ENCODE measurements at regions not wholly inside any gene's neighbourhood (a gene's known extent, or its start where the extent isn't known, plus 50 kb on each side); places are given as distances from the start of the nearest gene placed in this dataset.

GRCh38 chr5:92906798-92907376 lies 674.1 kb downstream of the NR2F1-AS1 start:
- Histone ChIP-seq H3K4me3 (replicated peaks; ENCODE audit: insufficient read depth, low read length) (no peak overlapping the region), H3K27ac (replicated peaks) (no peak overlapping the region), H3K27me3 (ENCODE audit: insufficient read depth, poor library complexity, severe bottlenecking) (no peaks in the 10 kb centered on the region)
- DNase-seq (ENCODE audit: low read depth in 1 of 2, low spot score in 1 of 2): no peak
- TF ChIP-seq GABPA (IDR thresholded peaks at IDR 0.05; ENCODE audit: low read depth): no peak
- TF ChIP-seq SPI1 (IDR thresholded peaks at IDR 0.05; ENCODE audit: borderline replicate concordance, low read depth): no peak
- TF ChIP-seq, protein P1, sequence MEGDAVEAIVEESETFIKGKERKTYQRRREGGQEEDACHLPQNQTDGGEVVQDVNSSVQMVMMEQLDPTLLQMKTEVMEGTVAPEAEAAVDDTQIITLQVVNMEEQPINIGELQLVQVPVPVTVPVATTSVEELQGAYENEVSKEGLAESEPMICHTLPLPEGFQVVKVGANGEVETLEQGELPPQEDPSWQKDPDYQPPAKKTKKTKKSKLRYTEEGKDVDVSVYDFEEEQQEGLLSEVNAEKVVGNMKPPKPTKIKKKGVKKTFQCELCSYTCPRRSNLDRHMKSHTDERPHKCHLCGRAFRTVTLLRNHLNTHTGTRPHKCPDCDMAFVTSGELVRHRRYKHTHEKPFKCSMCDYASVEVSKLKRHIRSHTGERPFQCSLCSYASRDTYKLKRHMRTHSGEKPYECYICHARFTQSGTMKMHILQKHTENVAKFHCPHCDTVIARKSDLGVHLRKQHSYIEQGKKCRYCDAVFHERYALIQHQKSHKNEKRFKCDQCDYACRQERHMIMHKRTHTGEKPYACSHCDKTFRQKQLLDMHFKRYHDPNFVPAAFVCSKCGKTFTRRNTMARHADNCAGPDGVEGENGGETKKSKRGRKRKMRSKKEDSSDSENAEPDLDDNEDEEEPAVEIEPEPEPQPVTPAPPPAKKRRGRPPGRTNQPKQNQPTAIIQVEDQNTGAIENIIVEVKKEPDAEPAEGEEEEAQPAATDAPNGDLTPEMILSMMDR (IDR thresholded peaks at IDR 0.05; ENCODE audit: insufficient read depth, low read length): no peak
- no peak for TF ChIP-seq POLR2AphosphoS5 (IDR thresholded peaks at IDR 0.05; ENCODE audit: low read depth)
- TF ChIP-seq REST (IDR thresholded peaks at IDR 0.05; ENCODE audit: insufficient replicate concordance, low read depth): no peak

DNA sequence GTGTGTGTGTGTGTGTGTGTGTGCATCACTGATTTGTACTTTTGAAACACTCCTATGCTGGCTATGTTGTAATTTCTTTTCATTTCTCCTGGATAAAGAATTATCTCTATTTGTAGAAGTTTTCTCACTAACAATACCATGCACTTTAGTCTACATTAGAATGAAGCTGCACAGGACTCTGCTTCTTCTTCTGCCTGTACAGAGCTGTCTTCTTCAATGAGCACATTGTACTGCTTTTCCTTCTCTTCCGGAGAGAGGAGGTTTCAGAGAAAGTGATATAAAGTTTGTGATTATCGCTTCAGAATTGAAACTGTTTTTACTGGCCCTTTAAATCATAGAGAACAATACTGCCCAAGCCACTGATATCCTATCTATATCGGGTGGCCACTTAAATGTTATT lies 677.0 kb downstream of the NR2F1-AS1 start:
- no peak overlapping the region for H3K27ac ChIP-seq (replicated peaks)
- no peaks in the 10 kb centered on the region for H3K27me3 ChIP-seq (ENCODE audit: insufficient read depth, poor library complexity, severe bottlenecking)
- H3K4me3 ChIP-seq (replicated peaks; ENCODE audit: insufficient read depth, low read length): no peak overlapping the region
- no peak for DNase-seq (ENCODE audit: low read depth in 1 of 2, low spot score in 1 of 2)
- TF ChIP-seq POLR2AphosphoS5 (IDR thresholded peaks at IDR 0.05; ENCODE audit: low read depth): no peak
- TF ChIP-seq GABPA (IDR thresholded peaks at IDR 0.05; ENCODE audit: low read depth): no peak
- no peak for TF ChIP-seq SPI1 (IDR thresholded peaks at IDR 0.05; ENCODE audit: borderline replicate concordance, low read depth)
- TF ChIP-seq REST (IDR thresholded peaks at IDR 0.05; ENCODE audit: insufficient replicate concordance, low read depth): no peak
- TF ChIP-seq, protein P1 (IDR thresholded peaks at IDR 0.05; ENCODE audit: insufficient read depth, low read length): no peak

- no peak overlapping the region for H3K27ac ChIP-seq (replicated peaks)
- no peak for TF ChIP-seq GABPA (IDR thresholded peaks at IDR 0.05; ENCODE audit: low read depth)
- no peak for TF ChIP-seq SPI1 (IDR thresholded peaks at IDR 0.05; ENCODE audit: borderline replicate concordance, low read depth)
- TF ChIP-seq POLR2AphosphoS5 (IDR thresholded peaks at IDR 0.05; ENCODE audit: low read depth): no peak
- TF ChIP-seq, protein P1 (IDR thresholded peaks at IDR 0.05; ENCODE audit: insufficient read depth, low read length): no peak
- TF ChIP-seq REST (IDR thresholded peaks at IDR 0.05; ENCODE audit: insufficient replicate concordance, low read depth): no peak
- no peak for DNase-seq (ENCODE audit: low read depth in 1 of 2, low spot score in 1 of 2)
- no peak overlapping the region for H3K4me3 ChIP-seq (replicated peaks; ENCODE audit: insufficient read depth, low read length)
- no peaks in the 10 kb centered on the region for H3K27me3 ChIP-seq (ENCODE audit: insufficient read depth, poor library complexity, severe bottlenecking)
Observed at GRCh38 chr5:92899611-92900010, 681.4 kb downstream of the NR2F1-AS1 start.

All from HL-60 (cell line).